NCI-H748 (cell line): ENCODE measurements at regions not wholly inside any gene's neighbourhood (a gene's known extent, or its start where the extent isn't known, plus 50 kb on each side); places are given as distances from the start of the nearest gene placed in this dataset.
"Not testable (repeated sequence)": the region's sequence is repeated elsewhere in the genome, so short reads cannot be mapped to it uniquely, and the experiment has no call there.

Source experiments
- DNase-seq: peaks from one replicate; lab custom pipeline; 2025; ENCODE audit not compliant: unreplicated experiment; lab: John Stamatoyannopoulos, UW

DNA sequence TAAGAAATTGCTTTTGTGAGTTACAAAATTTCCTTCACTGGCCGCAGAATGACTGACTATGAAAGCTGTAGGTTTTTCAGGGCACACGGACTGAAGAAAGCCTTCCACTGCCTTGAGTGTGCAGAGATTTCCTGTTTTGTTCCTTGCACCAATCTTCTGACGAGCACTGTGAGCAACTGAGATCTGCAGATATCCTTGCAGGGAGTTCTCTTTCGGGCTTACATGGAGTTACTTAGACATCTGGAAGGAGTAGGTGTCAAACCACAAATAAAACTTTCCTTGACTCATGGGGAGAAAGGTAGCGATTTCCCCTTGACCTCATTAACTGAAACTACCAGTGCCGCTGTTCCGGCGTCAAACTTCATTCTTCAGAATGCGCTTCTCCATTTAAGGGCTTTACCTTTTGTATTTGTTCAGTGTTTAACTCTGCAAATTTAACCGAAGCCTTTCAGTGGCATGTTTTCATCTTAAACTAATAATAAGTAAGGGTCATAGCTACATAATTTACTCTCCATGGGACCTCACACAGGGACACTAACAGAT lies 1175.3 kb downstream of the GATA3 start:
- DNase-seq, result no peak

- no peak for DNase-seq
Measured at GRCh38 chr10:9230625-9231024, 1176.1 kb downstream of the GATA3 start.

- no peak for DNase-seq
Measured at GRCh38 chr10:9234191-9234590, 1179.7 kb downstream of the GATA3 start.

- no peak for DNase-seq
Measured at GRCh38 chr10:9238041-9238440, 1183.6 kb downstream of the GATA3 start.

- DNase-seq, result no peak
Measured at GRCh38 chr10:9239298-9239697, 1184.8 kb downstream of the GATA3 start.

DNA sequence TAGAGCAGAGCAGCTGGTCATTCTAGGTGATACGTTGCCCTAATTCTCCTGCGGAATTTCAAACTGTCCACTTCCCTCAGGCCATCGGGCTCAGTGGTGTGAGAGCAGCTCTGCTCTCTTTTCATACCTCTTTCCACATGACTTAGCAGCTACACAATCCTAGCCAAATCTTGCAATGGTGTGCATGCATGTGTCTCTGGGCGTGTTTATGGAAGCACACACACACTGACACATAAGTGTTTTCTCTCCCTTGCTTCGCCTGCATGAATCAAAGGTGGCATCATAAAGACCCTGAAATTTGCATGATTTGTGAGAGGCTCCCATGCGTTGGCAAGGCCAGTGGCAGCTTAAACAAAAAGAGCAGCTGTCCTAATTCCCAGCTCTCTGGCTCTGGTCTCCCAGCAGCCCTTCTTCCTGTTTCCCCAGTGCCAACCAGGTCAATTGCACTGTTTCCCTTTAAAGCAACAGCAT lies 1189.5 kb downstream of the GATA3 start:
- DNase-seq, result no peak

- no peak for DNase-seq
Measured at GRCh38 chr10:9244864-9245263, 1190.4 kb downstream of the GATA3 start.

- DNase-seq, result no peak
Measured at GRCh38 chr10:9253121-9253520, 1198.6 kb downstream of the GATA3 start.

DNA sequence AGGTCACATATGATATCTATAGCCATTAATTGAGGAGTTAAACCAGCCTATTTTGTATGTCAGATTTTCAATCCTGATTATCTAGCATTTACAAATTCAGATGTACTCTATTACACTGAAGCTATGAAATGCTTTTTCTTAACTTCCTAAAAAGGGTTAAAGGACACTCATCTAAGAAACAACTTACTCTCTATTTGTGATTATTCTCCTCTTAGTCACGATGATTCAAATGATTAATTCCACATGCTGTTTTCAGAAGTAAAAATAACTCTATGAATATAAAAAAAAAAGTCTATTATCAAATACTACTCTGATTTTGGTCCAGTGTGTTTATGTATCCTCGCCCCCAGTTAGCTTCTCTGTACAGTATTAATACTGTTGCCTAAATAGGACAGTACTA lies 1199.9 kb downstream of the GATA3 start:
- no peak for DNase-seq

GRCh38 chr10:9260690-9261089 lies 1206.2 kb downstream of the GATA3 start:
- no peak for DNase-seq

DNA sequence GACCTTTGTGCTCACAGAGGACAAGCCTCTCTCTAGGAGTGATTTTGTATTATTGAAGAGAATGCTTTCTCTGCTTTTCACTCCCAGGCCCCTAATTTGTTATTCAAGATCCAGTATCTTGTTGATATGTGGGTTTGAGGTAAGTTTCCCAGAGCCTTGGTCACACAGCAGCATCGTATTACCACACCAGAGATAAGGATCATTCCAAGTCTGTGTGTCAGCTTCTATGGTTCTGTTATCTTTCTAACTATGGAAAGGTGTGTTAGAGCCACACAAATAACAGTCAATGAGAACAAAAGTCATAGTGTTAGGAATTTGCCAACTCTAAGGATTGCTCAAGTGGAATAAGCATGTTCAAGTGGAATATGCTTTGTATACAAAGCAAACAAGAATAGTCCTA lies 1208.3 kb downstream of the GATA3 start:
- no peak for DNase-seq

GRCh38 chr10:9268176-9268575 lies 1213.7 kb downstream of the GATA3 start:
- no peak for DNase-seq

- DNase-seq, result not testable (repeated sequence)
Measured at GRCh38 chr10:9273126-9273833, 1218.8 kb downstream of the GATA3 start.

GRCh38 chr10:9274206-9274755 lies 1219.8 kb downstream of the GATA3 start:
- no peak for DNase-seq

GRCh38 chr10:9275861-9276260 lies 1221.4 kb downstream of the GATA3 start:
- no peak for DNase-seq

DNA sequence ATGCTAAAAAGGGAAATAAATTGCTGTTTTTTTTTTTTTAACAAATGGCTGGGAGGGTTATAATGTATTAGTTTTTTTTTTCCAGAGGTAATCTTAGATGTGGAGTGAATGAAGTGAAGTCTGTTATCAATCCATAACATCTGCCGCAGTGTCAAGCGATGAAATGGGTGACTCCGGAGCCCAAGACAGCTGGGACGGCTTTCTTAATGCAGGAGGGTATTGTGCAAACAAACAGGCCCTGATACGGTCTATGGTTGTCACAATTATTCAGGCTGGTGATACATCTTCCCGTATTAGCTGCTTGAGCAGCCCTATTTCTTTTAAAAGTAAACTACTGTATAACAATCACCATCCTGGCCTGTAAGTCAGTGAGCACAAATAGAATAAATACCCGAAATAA lies 1231.2 kb downstream of the GATA3 start:
- no peak for DNase-seq

DNA sequence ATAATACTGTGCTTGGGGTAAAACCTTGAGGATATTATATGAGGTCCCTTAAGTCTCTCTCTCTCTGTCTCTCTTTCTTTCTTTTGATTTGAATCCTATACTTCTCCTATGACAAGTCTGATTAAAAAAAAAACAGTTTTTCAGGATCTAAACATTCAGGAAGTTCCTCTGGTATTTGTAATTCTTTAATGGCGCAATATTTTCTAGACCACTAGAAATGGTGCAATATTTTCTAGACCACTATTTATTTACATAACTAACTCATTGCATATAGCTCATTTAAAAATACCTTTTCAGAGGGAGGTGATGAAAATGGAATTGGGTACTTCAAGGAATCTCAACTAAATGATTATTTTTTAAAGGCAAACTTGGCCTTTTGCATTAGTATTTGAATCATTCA lies 1235.3 kb downstream of the GATA3 start:
- no peak for DNase-seq

GRCh38 chr10:9291081-9291480 lies 1236.6 kb downstream of the GATA3 start:
- DNase-seq, result no peak

DNA sequence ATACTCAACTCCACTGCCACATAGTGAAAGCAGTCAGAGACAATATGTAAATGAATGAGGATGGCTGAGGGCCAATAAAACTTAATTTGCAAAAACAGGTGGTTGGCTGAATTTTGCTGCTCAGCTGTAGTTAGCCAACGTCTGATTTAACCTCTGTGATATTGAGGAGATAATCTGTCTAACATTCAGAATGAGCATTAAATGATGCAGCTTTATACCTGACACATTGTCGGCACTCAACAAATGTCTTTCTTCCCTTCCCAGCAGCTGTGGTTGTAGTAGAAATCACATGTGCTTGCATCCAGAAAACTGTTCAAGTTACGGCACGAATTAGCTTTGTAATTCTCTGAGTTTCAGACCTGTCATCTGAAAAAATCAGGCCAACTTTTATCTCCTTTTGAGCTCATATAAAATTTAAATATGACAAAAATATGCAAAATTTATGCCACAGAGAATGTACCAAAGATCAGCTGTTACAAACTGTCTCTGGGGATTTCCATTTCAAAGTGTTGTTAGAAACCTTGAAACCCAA lies 1239.7 kb downstream of the GATA3 start:
- no peak for DNase-seq

DNA sequence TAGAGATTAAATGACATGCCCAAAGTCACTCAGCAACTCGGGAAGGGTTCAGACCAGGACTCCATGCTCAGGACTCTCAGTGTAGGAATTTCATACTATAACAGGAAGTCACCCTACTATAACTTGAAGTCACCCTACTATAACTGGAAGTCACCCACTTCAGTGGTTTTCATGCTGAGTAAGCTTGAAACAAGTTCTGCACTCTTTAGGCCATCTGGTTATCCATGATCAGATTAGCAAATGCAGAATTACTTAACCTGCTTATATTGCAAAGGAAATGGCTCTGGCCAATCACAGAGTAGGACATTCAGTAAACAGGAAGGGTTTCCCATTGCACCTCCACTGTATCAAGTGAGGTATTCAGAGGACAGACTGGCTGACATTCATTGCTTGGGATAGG lies 1240.4 kb downstream of the GATA3 start:
- DNase-seq, result no peak

DNA sequence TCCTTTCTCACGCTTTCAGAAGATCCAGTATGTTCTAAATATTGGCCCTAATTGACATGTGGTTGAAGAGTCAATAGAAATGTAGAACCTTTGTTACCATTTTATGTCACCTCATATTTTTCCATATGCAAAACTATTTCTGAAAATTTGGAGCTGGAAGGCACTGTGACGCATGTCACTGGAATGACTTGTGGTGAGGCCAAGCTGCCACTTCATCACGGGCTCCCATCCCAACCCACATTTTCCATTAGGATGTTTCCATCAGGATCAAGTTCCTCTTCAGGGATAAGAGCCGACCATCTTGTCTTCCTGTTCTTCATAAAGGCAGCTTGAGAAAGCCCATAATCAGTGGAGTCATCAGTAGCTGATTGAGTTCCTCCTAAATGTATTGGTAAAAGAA lies 1241.7 kb downstream of the GATA3 start:
- DNase-seq, result no peak

DNA sequence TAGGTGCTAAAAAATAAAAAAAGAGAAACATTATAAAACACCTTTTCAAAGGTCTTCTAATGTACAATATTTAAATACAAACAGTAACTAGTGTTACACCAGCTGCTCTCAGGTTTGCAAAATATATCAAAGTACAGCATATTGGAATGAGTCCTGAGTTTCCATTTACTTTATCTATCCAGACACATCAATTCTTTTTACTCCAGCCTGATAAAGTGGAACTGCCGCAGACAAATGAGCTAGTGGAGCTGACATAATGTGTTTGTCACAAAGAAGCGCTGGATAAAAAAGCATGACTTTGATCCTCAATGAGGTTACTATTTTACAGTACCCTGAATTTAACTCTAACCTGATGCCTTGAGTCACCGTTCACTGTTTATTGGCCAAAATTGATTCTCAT lies 1243.1 kb downstream of the GATA3 start:
- no peak for DNase-seq
